ENCODE measurements at regions not wholly inside any gene's neighbourhood (a gene's known extent, or its start where the extent isn't known, plus 50 kb on each side); places are given as distances from the start of the nearest gene placed in this dataset.

- TF ChIP-seq CTCF (IDR thresholded peaks at IDR 0.05; ENCODE audit: low read length) (no peak), EZH2 (IDR thresholded peaks at IDR 0.05; ENCODE audit: borderline replicate concordance, low read length) (no peak)
Measured at GRCh38 chr13:22091971-22092300, 421.1 kb downstream of the FGF9 start.
